ENCODE measurements at regions not wholly inside any gene's neighbourhood (a gene's known extent, or its start where the extent isn't known, plus 50 kb on each side); places are given as distances from the start of the nearest gene placed in this dataset.

- TF ChIP-seq YY1 (IDR thresholded peaks at IDR 0.05; ENCODE audit: insufficient read depth, insufficient read length) (no peak), ZNF274 (IDR thresholded peaks at IDR 0.05; ENCODE audit: low read depth, low read length) (no peak), SUZ12 (IDR thresholded peaks at IDR 0.05; ENCODE audit: extremely low read depth, insufficient read depth, insufficient read length) (no peak)
Observed at GRCh38 chr6:169915769-169916550, 164.5 kb downstream of the ERMARD start.

Measured in NT2/D1 (cell line).